RCC 7860 (cell line): ENCODE measurements at regions not wholly inside any gene's neighbourhood (a gene's known extent, or its start where the extent isn't known, plus 50 kb on each side); places are given as distances from the start of the nearest gene placed in this dataset.
"Not testable (repeated sequence)": the region's sequence is repeated elsewhere in the genome, so short reads cannot be mapped to it uniquely, and the experiment has no call there.

ENCODE experiments used
- DNase-seq: peaks from one replicate; pipeline ENCODE4 v3.0.0-alpha.2; 2015; ENCODE audit warnings: low spot score
- FAIRE-seq: peaks from 2 replicates; lab custom pipeline; 2012; peaks lifted over from hg19 to GRCh38; lab: Jason Lieb, UNC

- no peak for FAIRE-seq
These were observed 107.1 kb downstream of the USP22 start for GRCh38 chr17:20935740-20936139.

DNA sequence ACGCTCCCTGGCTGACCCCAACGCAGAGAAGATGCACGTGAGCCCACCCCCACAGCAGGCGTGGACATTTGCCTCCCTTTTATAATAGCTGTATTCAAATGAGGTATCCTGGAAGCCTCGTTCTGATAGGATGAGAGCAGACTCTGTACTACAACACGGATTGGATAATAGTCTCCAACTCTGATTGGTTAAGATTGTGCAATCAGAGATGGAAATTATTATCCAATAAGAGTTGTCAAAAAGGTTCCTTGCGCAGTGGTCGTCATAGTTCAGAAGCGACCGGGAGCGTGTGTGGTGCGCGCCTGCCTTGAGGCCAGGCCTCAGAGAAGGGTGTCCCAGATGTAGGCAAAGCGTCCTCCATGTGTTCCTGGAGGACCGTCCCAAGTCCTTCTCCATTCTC, 104.6 kb downstream of the USP22 start:
- no peak for FAIRE-seq
- no peak for DNase-seq

More at GRCh38 chr17:20935740-20936139, 107.1 kb downstream of the USP22 start:
- no peak for DNase-seq

- FAIRE-seq (no peak), DNase-seq (no peak)
These were observed 103.7 kb downstream of the USP22 start for GRCh38 chr17:20938988-20939615.

DNA sequence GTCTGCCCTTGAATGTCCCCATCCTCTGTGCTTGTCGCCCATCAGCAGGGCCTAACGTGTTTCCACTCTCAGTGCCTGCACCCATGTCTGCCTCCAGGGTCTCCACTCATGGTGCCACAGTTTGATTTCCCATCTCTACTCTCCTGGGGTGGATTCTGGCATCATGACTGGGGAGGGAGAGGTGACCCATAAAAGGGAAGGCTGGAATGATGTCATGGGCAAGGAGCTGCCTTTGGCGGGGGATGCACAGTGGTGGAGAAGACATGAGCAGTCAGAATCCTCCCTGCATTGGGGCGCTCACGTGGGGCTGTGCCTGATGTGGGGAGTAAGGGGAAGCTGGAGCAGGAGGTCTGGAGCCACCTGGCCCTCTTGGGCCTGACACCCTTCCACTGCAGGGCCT, 100.9 kb downstream of the USP22 start:
- no peak for FAIRE-seq
- no peak for DNase-seq

DNA sequence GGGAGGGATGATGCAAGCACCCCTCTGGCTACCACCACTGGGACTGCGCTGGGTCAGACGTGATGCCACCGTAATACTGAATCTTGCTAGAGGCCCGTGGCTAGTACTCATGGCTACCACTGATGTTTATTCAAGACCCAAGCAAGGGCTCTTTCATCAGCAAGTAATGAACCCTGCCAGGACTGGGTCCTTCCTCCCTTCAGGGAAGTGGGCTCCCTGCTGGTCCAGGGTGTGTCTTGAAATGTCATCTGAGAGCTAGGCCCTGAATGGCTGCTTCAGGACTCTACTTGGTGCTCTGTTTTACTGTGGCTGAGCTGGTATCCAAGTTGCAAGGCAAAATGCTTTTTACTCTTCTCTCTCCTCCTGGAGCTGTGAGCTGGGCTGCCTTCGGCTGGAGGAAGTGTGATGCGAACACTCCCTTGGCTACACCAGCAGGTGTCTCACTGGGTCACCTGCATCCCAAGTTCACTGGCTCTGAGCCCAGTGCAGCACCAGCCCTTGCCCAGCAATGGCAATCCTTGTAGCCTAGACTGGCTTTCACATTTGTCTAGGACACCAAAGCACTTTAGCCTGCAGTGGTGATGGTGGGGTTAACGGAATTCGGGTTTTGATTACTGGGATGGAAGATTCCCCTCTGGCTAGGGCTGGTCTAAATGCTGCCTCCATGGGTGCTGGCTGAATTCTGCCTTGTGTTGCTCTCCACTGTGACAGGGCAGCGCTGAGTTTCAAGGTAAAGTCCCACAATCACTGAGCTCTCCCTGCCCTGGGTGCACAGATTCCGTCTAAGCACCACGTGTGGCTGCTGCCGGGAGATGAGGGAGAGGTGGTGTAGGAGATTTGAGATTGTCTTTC, 98.6 kb downstream of the USP22 start:
- DNase-seq (no peak), FAIRE-seq (no peak)

- not testable (repeated sequence) for FAIRE-seq, DNase-seq
These were observed 95.1 kb downstream of the USP22 start for GRCh38 chr17:20947708-20948107.

- FAIRE-seq (no peak), DNase-seq (no peak)
These were observed 93.6 kb downstream of the USP22 start for GRCh38 chr17:20948984-20949777.
